ENCODE measurements at regions not wholly inside any gene's neighbourhood (a gene's known extent, or its start where the extent isn't known, plus 50 kb on each side); places are given as distances from the start of the nearest gene placed in this dataset.
"Not testable (repeated sequence)": the region's sequence is repeated elsewhere in the genome, so short reads cannot be mapped to it uniquely, and the experiment has no call there.

DNA sequence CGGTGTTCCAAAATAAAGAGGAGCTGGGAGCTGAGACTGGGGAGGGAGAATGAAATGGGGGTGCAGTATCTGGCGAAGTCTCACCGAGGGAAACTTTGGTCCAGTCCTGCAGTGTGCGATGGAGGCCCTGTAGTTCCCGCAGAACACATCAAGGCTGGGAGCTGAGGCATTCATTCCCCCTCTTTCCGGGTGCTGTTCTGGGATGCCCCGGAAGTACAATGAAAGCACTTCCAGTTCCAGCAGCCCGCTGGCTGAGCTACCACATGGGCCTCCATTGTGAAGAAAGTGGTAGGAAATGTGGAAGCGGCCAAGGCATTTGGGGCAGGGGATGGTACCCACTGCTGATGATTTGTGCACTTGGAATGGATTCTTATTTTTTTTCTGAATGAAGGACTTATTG, 560.7 kb downstream of the GLRX3 start:
- no peak for DNase-seq

DNA sequence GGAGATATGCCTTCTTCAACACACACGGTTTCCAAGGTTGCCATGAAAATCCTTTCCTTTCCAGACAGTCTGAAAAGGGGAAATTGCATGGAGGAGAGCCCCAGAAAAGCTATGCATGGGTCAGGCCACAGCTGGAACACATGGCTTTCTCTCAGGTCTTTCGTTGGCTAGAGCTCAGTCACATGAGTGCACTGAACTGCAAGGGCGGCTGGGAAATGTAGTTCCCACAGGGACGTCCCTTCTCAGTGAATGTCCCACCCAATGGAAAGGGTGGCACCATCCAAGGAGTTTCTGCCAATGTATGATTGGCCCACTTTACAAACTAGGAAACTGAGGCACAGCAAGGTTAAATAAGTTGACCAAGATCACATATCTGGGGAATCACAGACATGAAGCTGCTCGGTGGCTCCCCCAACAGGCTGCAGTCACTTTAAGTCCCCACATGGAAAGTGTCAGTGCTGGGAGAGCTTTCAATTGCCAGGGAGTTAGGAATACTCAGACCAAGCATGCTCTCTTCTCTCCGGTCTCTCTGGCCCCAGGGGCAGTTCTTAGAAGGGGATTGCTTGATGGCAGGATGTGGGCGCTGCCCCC, 571.3 kb downstream of the GLRX3 start:
- no peak for DNase-seq

DNA sequence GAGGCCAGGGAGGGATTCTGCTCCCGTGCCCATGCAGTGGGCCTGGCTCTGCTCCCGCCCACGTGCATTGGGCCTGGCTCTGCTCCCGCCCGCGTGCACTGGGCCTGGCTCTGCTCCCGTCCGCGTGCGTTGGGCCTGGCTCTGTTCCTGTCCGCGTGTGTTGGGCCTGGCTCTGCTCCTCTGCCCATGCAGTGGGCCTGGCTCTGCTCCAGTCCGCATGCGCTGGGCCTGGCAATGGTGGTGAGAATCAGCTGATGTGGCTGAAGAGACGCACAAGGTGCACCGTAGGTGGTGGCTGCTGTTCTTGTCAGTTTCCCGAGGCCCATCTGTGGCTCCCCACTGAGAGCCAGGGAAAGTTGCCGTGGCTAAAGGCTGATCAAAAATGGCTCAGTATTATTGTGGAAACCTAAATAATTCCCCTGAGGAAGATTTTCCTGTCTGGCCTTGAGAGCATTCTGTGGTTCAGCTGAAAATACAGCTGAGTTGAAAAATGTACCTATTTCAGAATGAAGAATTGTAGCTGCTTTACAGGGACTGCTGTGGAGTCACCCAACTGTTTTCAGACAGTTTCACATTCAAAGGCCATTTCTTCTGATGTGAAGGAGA, 572.4 kb downstream of the GLRX3 start:
- DNase-seq: no peak

DNA sequence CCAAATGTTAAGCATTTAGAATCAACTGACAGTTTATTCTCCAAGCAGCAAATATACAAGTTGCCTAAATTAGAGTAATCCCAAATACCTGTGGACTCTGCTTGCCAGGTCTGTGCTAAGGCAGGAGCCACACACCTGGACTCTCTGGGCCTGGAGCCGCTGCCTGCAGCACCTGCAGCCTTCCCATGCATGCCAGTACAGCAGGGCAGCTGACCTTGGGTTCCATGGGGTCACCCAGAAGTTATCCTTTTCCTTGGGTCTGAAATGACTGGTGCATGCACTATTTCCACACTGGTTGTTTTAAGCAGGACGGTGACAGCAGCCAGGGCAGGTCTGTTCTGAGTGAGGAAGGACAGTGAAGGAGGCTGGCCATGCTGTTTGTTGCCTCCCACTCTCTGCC, 573.2 kb downstream of the GLRX3 start:
- DNase-seq: no peak

GRCh38 chr10:130711072-130711471, 574.9 kb downstream of the GLRX3 start:
- no peak for DNase-seq

GRCh38 chr10:130713135-130713534, 576.9 kb downstream of the GLRX3 start:
- DNase-seq: no peak

DNA sequence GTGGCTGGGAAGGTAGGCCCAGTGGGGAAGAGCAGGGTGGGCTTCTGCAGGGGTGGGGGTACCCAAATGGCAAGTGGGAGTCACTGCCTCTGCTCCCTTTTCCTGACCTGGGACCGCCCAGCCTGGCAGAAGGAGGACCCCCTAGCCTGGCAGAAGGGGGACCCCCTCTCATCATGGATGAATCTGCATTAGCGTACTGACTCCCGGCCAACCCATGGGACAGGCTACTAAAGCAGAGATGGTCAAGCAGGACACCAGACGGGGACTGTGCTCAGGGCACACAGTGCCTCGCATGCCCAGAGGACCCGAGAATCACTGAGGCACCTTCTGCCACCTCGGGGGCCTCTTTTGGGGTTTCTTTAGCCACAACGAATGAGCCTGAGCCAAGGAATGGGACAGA, 577.5 kb downstream of the GLRX3 start:
- DNase-seq: no peak

DNA sequence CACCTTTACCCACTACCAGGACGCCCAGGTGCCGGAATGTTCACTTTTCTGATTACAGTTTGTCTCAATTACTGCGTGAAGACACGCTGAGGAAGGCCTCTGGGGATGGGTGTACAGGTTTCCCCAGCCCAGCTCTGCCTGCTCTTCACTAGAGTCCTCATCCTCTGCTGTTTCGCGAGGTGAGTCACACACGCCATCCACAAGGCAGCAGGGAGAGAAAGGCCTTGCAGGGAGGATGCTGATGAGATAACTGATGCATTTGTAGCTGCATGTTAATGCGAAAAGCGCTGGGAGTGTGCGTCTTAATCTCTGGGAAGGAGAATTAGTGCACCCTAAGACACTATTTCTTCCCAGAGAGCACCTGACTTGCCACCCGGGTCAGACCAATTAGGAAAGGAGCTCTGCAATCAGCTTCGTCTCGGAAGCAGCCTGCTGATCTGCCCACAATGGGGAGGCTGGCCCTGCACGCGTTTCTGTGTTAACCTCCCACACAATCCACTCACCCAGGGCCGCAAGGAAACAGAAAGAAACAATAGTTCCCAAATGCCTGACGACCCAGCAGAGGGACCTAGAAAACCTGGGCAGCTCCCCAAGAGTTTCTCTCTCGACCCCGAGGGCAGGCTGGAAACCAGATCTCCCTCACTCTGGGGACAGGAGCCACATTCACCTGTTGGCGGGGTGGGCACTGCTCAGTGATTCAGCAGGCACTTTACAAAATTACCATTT, 578.7 kb downstream of the GLRX3 start:
- DNase-seq: no peak

GRCh38 chr10:130715686-130716670, 579.8 kb downstream of the GLRX3 start:
- DNase-seq: no peak

DNA sequence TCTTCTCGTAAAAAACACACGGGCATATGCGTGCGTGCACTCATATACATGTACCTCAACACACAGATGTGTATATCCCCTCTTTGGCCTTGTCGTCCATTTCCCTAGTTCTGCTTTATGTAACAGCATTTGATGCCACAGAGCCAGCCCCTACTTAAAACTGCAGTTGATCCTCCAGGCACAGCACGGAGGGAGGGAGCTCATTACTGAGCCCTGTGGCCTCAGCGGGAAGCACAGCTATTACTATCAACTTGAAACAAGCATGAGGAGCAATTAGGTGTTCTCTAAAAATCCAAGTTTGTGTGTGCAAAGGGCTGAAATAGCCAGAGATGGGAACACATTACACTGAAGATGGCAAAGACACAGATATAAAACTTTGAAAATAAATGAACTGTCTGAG, 580.9 kb downstream of the GLRX3 start:
- no peak for DNase-seq

DNA sequence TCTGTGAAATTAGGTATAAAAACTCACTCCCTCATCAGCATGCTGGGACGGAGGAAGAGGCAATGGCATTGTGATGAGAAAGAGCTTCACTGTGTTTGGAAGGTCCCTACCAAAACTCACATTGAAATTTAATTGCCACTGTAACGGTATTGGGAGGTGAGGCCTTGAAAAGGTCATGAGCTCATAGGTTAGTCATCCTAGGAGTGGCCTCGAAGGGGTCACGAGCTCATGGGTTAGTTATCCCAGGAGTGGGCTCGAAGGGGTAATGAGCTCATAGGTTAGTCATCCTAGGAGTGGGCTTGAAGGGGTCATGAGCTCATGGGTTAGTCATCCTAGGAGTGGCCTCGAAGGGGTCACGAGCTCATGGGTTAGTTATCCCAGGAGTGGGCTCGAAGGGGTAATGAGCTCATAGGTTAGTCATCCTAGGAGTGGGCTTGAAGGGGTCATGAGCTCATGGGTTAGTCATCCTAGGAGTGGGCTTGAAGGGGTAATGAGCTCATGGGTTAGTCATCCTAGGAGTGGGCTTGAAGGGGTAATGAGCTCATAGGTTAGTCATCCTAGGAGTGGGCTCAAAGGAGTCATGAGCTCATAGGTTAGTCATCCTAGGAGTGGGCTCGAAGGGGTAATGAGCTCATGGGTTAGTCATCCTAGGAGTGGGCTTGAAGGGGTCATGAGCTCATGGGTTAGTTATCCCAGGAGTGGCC, 582.7 kb downstream of the GLRX3 start:
- DNase-seq: not testable (repeated sequence)

DNA sequence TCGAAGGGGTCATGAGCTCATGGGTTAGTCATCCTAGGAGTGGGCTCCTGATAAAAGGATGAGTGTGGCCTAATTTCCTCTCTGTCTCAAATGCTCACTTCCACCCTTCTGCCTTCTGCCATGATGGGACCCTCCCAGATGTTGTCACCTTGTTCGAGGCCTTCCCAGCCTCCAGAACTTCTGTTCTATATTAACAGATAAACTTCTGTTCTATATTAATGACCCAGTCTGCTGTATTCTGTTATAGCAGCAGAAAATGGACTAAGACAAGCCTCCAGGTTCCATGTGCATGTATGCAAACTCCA, 583.2 kb downstream of the GLRX3 start:
- DNase-seq: no peak

GRCh38 chr10:130720235-130720634, 584.0 kb downstream of the GLRX3 start:
- no peak for DNase-seq

DNA sequence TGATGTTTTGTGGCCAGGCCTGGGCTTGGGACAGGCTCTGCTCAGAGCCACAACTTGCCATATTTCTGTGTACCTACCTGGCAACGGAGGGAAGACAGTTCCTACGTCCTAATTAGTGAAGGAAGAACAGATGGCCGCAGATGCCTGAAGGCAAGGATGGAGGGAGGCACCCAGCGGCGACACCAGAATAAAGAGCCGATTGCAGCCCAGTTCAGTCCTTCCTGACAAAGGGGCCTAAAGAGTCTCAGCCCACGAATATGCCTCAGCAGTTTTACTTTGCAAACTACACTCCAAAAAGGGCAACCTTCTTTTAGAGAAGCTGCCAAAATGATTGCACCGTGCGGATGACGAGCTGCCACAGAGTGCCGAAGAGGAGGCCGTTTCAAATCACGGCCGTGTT, 585.8 kb downstream of the GLRX3 start:
- DNase-seq: no peak

- DNase-seq: no peak
Observed at GRCh38 chr10:130723704-130724103, 587.5 kb downstream of the GLRX3 start.

GRCh38 chr10:130725474-130725970, 586.0 kb downstream of the TCERG1L start:
- no peak for DNase-seq

DNA sequence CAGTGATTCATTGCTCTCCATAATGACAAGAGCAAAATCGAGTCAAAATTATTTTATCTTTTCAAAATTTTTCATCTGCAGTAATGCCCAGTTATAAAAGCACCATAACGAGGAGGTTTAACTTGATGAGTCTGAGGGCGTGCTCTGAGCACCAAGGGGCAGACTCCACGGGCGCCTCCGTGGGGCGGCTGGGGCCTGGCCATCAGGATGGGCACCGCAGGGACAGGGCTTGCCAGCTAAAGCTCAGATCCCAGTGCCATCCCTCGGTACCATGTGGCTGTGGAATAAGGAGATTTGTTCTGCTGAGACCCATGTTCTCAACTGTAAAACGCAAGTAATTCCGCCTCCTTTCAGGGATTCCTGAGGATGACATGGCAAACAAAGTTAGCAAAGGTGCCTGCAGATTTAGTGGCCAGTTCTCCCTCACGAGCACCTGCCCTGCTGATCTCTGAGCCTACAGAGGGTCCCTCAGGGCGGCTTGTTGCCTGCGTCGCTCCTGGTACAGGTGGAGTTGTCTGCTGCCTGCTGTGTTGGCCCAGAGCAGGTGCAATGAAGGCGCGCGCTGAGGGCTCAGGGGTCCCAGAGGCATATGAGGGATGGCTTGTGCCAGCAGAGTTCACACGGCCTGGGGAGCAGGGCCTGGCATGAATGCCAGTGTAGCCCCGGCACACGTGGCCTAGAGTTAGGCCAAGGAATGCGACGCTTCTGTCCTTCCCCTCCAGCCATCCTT, 584.4 kb downstream of the TCERG1L start:
- no peak for DNase-seq

DNA sequence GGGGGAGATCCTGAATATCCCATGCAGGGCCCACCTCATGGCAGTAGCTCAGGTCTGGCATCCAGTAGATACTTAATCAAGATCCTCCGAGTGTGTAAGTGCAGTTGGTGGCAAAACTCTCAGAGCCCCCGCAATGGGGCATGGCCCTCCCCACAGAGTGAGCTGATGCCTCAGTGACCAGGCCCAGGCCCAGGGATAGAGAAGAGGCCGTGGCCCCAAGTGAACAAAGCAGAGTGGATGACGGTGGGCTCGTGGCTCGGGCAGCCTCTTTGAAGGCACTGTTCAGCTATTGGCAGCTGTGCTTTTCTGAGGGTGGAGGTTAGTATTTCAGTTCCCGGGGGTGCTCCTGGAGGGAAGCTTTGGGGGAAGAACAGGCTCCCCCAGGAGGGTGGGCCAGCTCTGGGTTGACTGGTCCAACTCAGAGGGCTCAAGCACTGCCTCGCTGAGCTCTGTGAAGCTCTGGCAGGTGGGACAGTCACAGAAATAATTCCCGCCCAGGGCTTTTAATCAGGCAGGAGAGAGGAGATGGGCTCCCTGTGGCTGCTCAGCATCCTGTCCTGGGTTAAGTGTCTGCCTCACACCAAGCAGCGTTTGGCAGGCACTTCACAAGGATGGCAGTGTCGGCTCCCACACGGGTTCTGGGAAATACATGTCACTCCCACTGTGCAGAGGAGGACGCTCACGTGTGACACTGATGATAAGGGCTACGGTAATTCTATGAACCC, 583.6 kb downstream of the TCERG1L start:
- DNase-seq: no peak

DNA sequence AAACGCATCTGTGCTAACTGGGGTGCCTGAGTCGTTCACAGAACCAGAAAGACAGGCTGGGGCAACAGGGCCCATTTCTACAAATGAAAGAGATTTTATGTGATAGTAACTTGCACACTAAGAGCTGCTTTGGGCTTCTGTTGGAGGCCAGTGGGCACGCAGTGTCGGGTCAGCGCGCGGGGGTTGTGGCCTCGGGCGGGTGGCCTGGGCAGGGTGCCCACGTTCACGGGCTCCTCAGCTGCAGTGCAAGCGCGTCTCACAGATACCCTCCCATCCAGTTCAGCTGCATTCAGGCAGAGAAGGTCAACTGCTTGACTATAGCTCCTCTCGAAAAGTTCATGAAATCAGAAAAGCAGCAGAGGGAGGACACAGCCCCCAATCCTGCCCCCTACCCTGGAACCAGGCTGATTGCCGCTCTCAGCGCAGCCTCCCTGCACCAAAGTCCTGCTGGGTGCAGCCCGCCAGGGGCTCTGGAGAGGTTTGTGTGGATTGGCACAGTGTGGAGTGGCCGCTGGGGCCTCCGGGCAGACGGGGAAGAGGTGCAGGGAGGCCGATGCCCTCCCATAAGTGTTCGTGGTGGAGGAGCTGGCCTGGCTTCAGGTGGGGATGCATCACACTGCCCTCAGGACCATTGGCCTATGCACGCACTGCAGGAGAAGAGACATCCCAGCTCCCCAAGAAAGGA, 582.8 kb downstream of the TCERG1L start:
- no peak for DNase-seq

DNA sequence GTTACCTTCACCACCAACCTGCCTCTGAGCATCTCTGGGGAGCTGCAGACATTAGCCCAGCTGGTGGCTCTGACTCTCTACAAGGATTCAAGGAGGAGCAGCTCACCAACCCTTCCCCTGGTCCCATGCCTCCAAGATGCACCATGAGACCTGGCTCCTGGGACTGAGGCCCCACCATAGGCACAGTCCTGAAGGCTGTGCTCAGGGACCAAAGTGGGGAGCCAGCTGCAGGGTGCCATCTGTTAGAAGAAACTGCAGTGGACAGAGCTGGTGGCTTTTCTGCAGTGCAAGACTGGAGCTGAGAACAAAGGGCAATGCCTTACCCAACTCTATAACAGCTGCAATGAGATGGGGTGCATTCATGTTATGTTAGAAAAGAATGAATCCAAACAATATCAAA, 581.6 kb downstream of the TCERG1L start:
- DNase-seq: no peak

- DNase-seq: no peak
Observed at GRCh38 chr10:130737186-130737585, 574.3 kb downstream of the TCERG1L start.

Data from NCI-H1092 (cell line).